Activated CD4-positive, alpha-beta memory T cell treated with anti-CD3 and anti-CD28 coated beads for 36 hours (primary cell): ENCODE measurements at regions not wholly inside any gene's neighbourhood (a gene's known extent, or its start where the extent isn't known, plus 50 kb on each side); places are given as distances from the start of the nearest gene placed in this dataset.
"Not testable (repeated sequence)": the region's sequence is repeated elsewhere in the genome, so short reads cannot be mapped to it uniquely, and the experiment has no call there.

ENCODE experiments used
- CTCF ChIA-PET: fragments of 350-600 bp; sonication (Branson Sonifier 250); formaldehyde crosslinking; loops from one replicate; lab custom pipeline; 2021; ENCODE audit warnings: antibody characterized with exemption, inconsistent platforms; lab: Charles Lee
- POLR2A ChIA-PET: fragments of 350-600 bp; sonication (Branson Sonifier 250); formaldehyde crosslinking; loops from one replicate; lab custom pipeline; 2021; ENCODE audit warnings: antibody characterized with exemption; lab: Charles Lee
- DNase-seq: peaks from one replicate; pipeline ENCODE4 v3.0.0-alpha.2; 2020
- H3K27ac Mint-ChIP-seq: one replicate; pipeline ENCODE4 v1.8.0; 2021; ENCODE audit warnings: mixed read lengths
- H3K27me3 Mint-ChIP-seq: one replicate; pipeline ENCODE4 v1.8.0; 2021; ENCODE audit warnings: mixed read lengths
- H3K36me3 Mint-ChIP-seq: one replicate; pipeline ENCODE4 v1.8.0; 2021; ENCODE audit warnings: mixed read lengths
- H3K4me1 Mint-ChIP-seq: one replicate; pipeline ENCODE4 v1.8.0; 2021; ENCODE audit warnings: low read depth, mixed read lengths
- H3K4me3 Mint-ChIP-seq: one replicate; pipeline ENCODE4 v1.8.0; 2021; ENCODE audit warnings: mild to moderate bottlenecking, mixed read lengths
- H3K9me3 Mint-ChIP-seq: one replicate; pipeline ENCODE4 v1.8.0; 2021; ENCODE audit warnings: mixed read lengths
- intact Hi-C: fragments of 100-400 bp; cut with micrococcal nuclease; formaldehyde crosslinking; loops from one replicate; pipeline ENCODE4 v1.15.1; 2023

GRCh38 chr5:116727248-116727647, 152.6 kb upstream of the SEMA6A start:
- Mint-ChIP-seq H3K4me3 (no peak overlapping the region), H3K27ac (no peak overlapping the region), H3K9me3 (no peaks in the 10 kb centered on the region), H3K36me3 (no peaks in the 10 kb centered on the region), H3K27me3 (no peaks in the 10 kb centered on the region), H3K4me1 (no peaks in the 10 kb centered on the region)
- intact Hi-C loops: no loop called here
- ChIA-PET CTCF (no interaction called here), POLR2A (no interaction called here)
- DNase-seq: no peak

GRCh38 chr5:116726180-116726579, 151.6 kb upstream of the SEMA6A start:
- POLR2A ChIA-PET, H3K36me3 Mint-ChIP-seq, H3K27ac Mint-ChIP-seq, CTCF ChIA-PET, H3K4me3 Mint-ChIP-seq, DNase-seq, H3K27me3 Mint-ChIP-seq, H3K4me1 Mint-ChIP-seq, intact Hi-C loops, H3K9me3 Mint-ChIP-seq: not testable (repeated sequence)

DNA sequence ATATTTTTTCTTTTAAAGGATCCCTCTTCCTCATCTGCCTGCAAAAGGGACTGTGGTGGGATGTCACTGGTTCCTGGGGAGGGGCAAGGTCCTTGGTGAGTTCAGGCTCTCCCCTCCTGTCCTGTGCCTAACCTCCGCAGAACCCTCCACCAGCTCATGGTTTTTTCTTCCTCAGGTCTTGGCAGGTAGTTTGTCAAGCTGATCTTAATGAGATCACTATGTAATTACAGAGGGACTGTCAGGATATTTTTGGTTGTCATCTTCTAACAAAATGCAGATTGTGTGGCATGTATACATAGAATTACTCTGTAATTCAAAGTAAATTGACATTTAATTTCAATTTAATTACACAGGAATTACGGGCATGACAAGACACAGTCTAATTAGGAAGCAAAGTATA, 150.3 kb upstream of the SEMA6A start:
- no peak overlapping the region for H3K27ac Mint-ChIP-seq
- CTCF ChIA-PET: no interaction called here
- no peak for DNase-seq
- H3K36me3 Mint-ChIP-seq: no peaks in the 10 kb centered on the region
- no peaks in the 10 kb centered on the region for H3K27me3 Mint-ChIP-seq
- H3K9me3 Mint-ChIP-seq: no peaks in the 10 kb centered on the region
- POLR2A ChIA-PET: no interaction called here
- no peaks in the 10 kb centered on the region for H3K4me1 Mint-ChIP-seq
- intact Hi-C loops: no loop called here
- H3K4me3 Mint-ChIP-seq: no peak overlapping the region

DNA sequence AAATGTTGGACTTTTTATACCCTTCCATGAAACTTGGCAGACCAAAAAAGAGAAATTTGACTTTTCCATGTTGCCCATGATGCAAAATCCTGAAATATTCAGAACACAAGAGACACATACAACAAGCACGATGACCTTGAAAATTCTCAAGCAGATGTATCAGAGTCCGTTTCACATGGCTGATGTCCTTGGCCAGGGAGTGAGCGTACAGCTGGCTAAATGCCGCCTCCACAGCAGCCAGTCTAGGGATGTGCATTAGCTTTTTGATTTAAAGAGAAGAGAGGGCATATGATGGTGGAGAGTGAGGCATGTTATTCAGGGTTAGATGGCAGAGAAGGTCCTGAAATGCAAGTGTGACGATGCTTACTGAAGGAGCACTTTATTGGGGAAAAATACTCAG, 148.0 kb upstream of the SEMA6A start:
- CTCF ChIA-PET: no interaction called here

DNA sequence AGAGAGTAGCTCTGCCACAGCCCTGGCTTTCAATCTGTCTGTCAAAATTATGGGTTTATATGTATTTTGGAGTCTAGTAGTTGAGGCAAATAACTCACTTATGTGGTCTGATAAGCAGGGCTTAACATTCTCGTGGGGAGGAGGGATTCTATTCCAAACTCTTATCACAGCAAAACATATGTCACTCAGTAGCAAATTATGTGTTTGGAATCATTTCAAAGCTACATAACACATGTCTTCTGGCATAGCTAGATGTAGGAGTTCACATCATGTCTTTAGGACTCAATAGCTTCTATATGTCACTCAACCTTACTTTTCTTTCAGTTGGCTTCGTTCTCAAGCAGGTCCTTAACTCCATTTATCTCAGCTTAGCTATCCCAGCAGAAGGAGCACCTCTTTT, 144.5 kb upstream of the SEMA6A start:
- Mint-ChIP-seq H3K36me3 (no peaks in the 10 kb centered on the region), H3K4me3 (no peak overlapping the region), H3K27me3 (no peaks in the 10 kb centered on the region), H3K27ac (no peak overlapping the region), H3K9me3 (no peaks in the 10 kb centered on the region), H3K4me1 (no peaks in the 10 kb centered on the region)
- ChIA-PET POLR2A (no interaction called here), CTCF (no interaction called here)
- intact Hi-C loops: no loop called here
- DNase-seq: no peak

More for the DNA sequence above, 148.0 kb upstream of the SEMA6A start:
- Mint-ChIP-seq H3K4me3 (no peak overlapping the region), H3K27me3 (no peaks in the 10 kb centered on the region), H3K9me3 (no peaks in the 10 kb centered on the region), H3K4me1 (no peaks in the 10 kb centered on the region), H3K36me3 (no peaks in the 10 kb centered on the region), H3K27ac (no peak overlapping the region)
- POLR2A ChIA-PET: no interaction called here
- no peak for DNase-seq
- intact Hi-C loops: no loop called here

GRCh38 chr5:116718317-116718716, 143.7 kb upstream of the SEMA6A start:
- Mint-ChIP-seq H3K27ac (no peak overlapping the region), H3K36me3 (no peaks in the 10 kb centered on the region), H3K9me3 (no peaks in the 10 kb centered on the region), H3K4me3 (no peak overlapping the region), H3K4me1 (no peaks in the 10 kb centered on the region), H3K27me3 (no peaks in the 10 kb centered on the region)
- intact Hi-C loops: no loop called here
- ChIA-PET CTCF (no interaction called here), POLR2A (no interaction called here)
- DNase-seq: no peak

DNA sequence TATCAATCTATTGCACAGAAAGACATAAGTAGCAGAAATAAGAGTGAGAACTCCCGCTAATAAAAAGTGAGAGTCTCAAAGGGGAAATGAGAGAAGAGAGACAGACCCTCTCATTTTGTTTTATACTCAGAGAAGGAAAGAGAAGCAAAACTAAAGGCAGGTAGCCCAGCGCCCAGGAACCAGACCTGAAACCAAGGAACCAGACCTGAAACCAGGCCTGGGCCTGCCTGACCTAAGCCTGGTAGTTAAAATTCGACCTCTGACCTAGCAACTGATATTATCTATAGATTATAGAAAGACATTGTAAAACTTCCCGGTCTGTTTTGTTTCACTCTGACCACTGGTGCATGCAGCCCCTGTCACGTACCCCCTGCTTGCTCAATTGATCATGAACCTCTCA, 134.5 kb upstream of the SEMA6A start:
- POLR2A ChIA-PET: no interaction called here
- CTCF ChIA-PET: no interaction called here
- intact Hi-C loops: no loop called here

GRCh38 chr5:116705121-116705519, 130.5 kb upstream of the SEMA6A start:
- H3K36me3 Mint-ChIP-seq, H3K4me1 Mint-ChIP-seq, POLR2A ChIA-PET, H3K9me3 Mint-ChIP-seq, DNase-seq, intact Hi-C loops, CTCF ChIA-PET, H3K4me3 Mint-ChIP-seq, H3K27ac Mint-ChIP-seq, H3K27me3 Mint-ChIP-seq: not testable (repeated sequence)

More for the DNA sequence above, 134.5 kb upstream of the SEMA6A start:
- DNase-seq: no peak
- no peaks in the 10 kb centered on the region for H3K9me3 Mint-ChIP-seq
- H3K27me3 Mint-ChIP-seq: no peaks in the 10 kb centered on the region
- H3K4me1 Mint-ChIP-seq: no peaks in the 10 kb centered on the region
- H3K36me3 Mint-ChIP-seq: no peaks in the 10 kb centered on the region
- no peak overlapping the region for H3K4me3 Mint-ChIP-seq
- H3K27ac Mint-ChIP-seq: no peak overlapping the region

DNA sequence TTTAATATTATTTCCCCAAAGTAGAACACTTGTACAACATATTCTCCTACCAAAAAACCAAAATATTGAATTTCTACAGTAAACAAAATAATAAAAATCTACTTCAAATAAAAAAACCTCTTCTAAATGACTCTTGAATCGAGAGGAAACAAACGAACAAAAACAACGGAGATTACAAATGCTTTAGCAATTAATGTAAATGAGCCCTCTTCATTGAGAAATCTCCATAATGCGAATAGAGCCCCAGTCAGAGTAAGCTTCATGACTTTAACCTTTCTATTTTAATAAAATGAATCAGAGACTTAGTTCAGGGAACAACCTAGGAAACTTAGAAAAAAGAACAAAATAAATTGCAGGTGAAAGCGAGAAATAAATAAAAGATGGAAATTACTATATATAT, 129.3 kb upstream of the SEMA6A start:
- no peak overlapping the region for H3K27ac Mint-ChIP-seq
- POLR2A ChIA-PET: no interaction called here
- H3K9me3 Mint-ChIP-seq: no peaks in the 10 kb centered on the region
- no peaks in the 10 kb centered on the region for H3K27me3 Mint-ChIP-seq
- H3K4me3 Mint-ChIP-seq: no peak overlapping the region
- DNase-seq: no peak
- H3K4me1 Mint-ChIP-seq: no peaks in the 10 kb centered on the region
- CTCF ChIA-PET: no interaction called here
- intact Hi-C loops: no loop called here
- H3K36me3 Mint-ChIP-seq: no peaks in the 10 kb centered on the region

- H3K36me3 Mint-ChIP-seq: no peaks in the 10 kb centered on the region
- no peaks in the 10 kb centered on the region for H3K27me3 Mint-ChIP-seq
- H3K4me3 Mint-ChIP-seq: no peak overlapping the region
- ChIA-PET CTCF (no interaction called here), POLR2A (no interaction called here)
- H3K4me1 Mint-ChIP-seq: no peaks in the 10 kb centered on the region
- H3K9me3 Mint-ChIP-seq: no peaks in the 10 kb centered on the region
- intact Hi-C loops: no loop called here
- no peak for DNase-seq
- no peak overlapping the region for H3K27ac Mint-ChIP-seq
Observed at GRCh38 chr5:116703328-116703727, 128.7 kb upstream of the SEMA6A start.

DNA sequence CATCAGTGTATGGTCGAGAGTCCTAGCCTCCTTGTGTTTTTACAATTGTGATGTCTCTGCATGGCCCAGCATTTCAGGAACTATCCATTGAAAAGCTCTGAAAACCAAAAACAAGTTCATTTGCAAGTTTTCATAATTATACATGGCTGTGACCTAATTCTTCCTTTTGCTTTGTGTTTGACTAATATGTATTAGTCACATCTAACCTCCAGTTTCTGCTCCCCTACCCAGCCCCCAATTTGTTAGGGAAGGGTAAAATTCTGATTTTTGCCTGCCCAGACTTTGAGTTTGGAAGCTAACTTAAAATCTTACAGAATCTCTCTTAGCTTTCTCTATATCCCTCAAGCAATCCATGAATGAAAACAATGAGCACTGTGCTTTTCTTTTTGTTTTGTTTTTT, 128.2 kb upstream of the SEMA6A start:
- intact Hi-C loops: no loop called here
- Mint-ChIP-seq H3K27me3 (no peaks in the 10 kb centered on the region), H3K4me3 (no peak overlapping the region), H3K4me1 (no peaks in the 10 kb centered on the region), H3K9me3 (no peaks in the 10 kb centered on the region), H3K36me3 (no peaks in the 10 kb centered on the region), H3K27ac (no peak overlapping the region)
- ChIA-PET CTCF (no interaction called here), POLR2A (no interaction called here)
- no peak for DNase-seq

DNA sequence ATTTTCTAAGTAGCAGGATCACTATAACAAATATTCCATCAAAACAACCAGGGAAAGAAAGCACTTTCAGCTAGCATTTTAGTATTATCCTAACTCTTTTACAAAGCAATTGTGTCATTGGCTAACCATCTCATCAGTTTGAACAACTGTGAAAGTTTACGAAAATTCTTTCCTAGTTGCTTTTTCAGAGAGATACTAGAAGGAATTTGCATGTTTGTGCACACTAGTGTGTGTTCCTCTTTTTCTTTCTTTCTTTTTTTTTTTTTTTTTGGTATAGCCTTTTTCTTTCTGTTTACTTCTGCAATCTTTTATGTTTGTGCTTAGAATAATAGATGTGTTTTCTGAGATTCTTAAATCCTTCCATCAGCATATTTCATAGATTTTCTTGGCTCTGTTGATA, 124.7 kb upstream of the SEMA6A start:
- intact Hi-C loops: no loop called here
- Mint-ChIP-seq H3K4me1 (no peaks in the 10 kb centered on the region), H3K27ac (no peak overlapping the region), H3K9me3 (no peaks in the 10 kb centered on the region), H3K4me3 (no peak overlapping the region), H3K27me3 (no peaks in the 10 kb centered on the region), H3K36me3 (no peaks in the 10 kb centered on the region)
- ChIA-PET POLR2A (no interaction called here), CTCF (no interaction called here)
- no peak for DNase-seq

GRCh38 chr5:116696366-116696765, 121.7 kb upstream of the SEMA6A start:
- Mint-ChIP-seq H3K4me3 (no peak overlapping the region), H3K4me1 (no peaks in the 10 kb centered on the region), H3K36me3 (no peaks in the 10 kb centered on the region), H3K9me3 (no peaks in the 10 kb centered on the region), H3K27ac (no peak overlapping the region), H3K27me3 (peaks cover 2% of the 10 kb centered on the region)
- CTCF ChIA-PET: no interaction called here
- POLR2A ChIA-PET: no interaction called here
- DNase-seq: no peak
- intact Hi-C loops: no loop called here

DNA sequence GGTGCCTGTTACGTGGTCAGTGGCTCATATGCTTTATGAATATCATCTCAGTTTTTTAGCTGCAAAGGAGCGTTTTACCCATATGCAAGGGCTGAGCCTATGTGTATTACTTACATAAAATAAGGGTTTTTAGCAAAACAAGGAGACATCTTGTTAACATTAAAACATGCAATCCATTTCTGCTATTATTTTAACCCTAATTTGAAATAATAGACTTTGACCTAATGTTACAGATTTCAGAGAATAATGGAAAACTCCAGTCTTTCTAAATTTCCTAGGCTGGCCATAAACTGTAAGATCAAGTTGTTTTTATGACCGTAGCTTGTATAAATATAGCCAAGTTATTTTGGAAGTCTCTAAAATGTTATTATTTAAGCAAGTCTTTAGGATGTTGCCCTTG, 121.1 kb upstream of the SEMA6A start:
- Mint-ChIP-seq H3K36me3 (no peaks in the 10 kb centered on the region), H3K4me3 (no peak overlapping the region), H3K9me3 (no peaks in the 10 kb centered on the region), H3K4me1 (no peaks in the 10 kb centered on the region), H3K27me3 (peaks cover 2% of the 10 kb centered on the region), H3K27ac (no peak overlapping the region)
- ChIA-PET POLR2A (no interaction called here), CTCF (no interaction called here)
- DNase-seq: no peak
- intact Hi-C loops: no loop called here
